ENCODE measurements at regions not wholly inside any gene's neighbourhood (a gene's known extent, or its start where the extent isn't known, plus 50 kb on each side); places are given as distances from the start of the nearest gene placed in this dataset.
"Not testable (repeated sequence)": the region's sequence is repeated elsewhere in the genome, so short reads cannot be mapped to it uniquely, and the experiment has no call there.

- no peak overlapping the region for H3K4me3 ChIP-seq (ENCODE audit: low read length)
- H3K27me3 ChIP-seq (ENCODE audit: insufficient read depth, low read length): no peaks in the 10 kb centered on the region
- no peaks in the 10 kb centered on the region for H3K9me3 ChIP-seq (ENCODE audit: insufficient read depth, low read depth, low read length)
- H3K4me1 ChIP-seq (ENCODE audit: insufficient read depth, low read length): no peaks in the 10 kb centered on the region
- no peaks in the 10 kb centered on the region for H3K36me3 ChIP-seq (ENCODE audit: insufficient read depth, low read length)
- H3K9ac ChIP-seq (ENCODE audit: low read depth, low read length): no peak overlapping the region
- H3K27ac ChIP-seq (ENCODE audit: low read depth, low read length): no peak overlapping the region
Observed at GRCh38 chr3:21934591-21934990, 183.6 kb upstream of the ZNF385D start.

GRCh38 chr3:21936207-21936606 lies 185.2 kb upstream of the ZNF385D start:
- no peaks in the 10 kb centered on the region for H3K9me3 ChIP-seq (ENCODE audit: insufficient read depth, low read depth, low read length)
- no CpG with 5 or more reads among the region's 2 CpGs for WGBS
- H3K9ac ChIP-seq (ENCODE audit: low read depth, low read length): no peak overlapping the region
- H3K27ac ChIP-seq (ENCODE audit: low read depth, low read length): no peak overlapping the region
- H3K36me3 ChIP-seq (ENCODE audit: insufficient read depth, low read length): no peaks in the 10 kb centered on the region
- no peaks in the 10 kb centered on the region for H3K4me1 ChIP-seq (ENCODE audit: insufficient read depth, low read length)
- H3K4me3 ChIP-seq (ENCODE audit: low read length): no peak overlapping the region
- no peaks in the 10 kb centered on the region for H3K27me3 ChIP-seq (ENCODE audit: insufficient read depth, low read length)

GRCh38 chr3:21938267-21938681 lies 187.3 kb upstream of the ZNF385D start:
- Histone ChIP-seq H3K9me3 (ENCODE audit: insufficient read depth, low read depth, low read length) (no peaks in the 10 kb centered on the region), H3K9ac (ENCODE audit: low read depth, low read length) (no peak overlapping the region), H3K4me3 (ENCODE audit: low read length) (no peak overlapping the region), H3K27me3 (ENCODE audit: insufficient read depth, low read length) (no peaks in the 10 kb centered on the region), H3K27ac (ENCODE audit: low read depth, low read length) (no peak overlapping the region), H3K4me1 (ENCODE audit: insufficient read depth, low read length) (no peaks in the 10 kb centered on the region), H3K36me3 (ENCODE audit: insufficient read depth, low read length) (no peaks in the 10 kb centered on the region)
- 95% methylated on average over 5 of the region's 5 CpGs for WGBS

GRCh38 chr3:21942328-21942727 lies 191.3 kb upstream of the ZNF385D start:
- Histone ChIP-seq H3K4me1 (ENCODE audit: insufficient read depth, low read length) (peaks cover 10% of the 10 kb centered on the region; the same call in 1 of the 2 replicates), H3K36me3 (ENCODE audit: insufficient read depth, low read length) (no peaks in the 10 kb centered on the region), H3K27ac (ENCODE audit: low read depth, low read length) (no peak overlapping the region), H3K9me3 (ENCODE audit: insufficient read depth, low read depth, low read length) (no peaks in the 10 kb centered on the region), H3K4me3 (ENCODE audit: low read length) (no peak overlapping the region), H3K9ac (ENCODE audit: low read depth, low read length) (no peak overlapping the region), H3K27me3 (ENCODE audit: insufficient read depth, low read length) (no peaks in the 10 kb centered on the region)
- WGBS: 94% methylated on average over 6 of the region's 6 CpGs

GRCh38 chr3:21944251-21944650 lies 193.2 kb upstream of the ZNF385D start:
- H3K27me3 ChIP-seq (ENCODE audit: insufficient read depth, low read length): no peaks in the 10 kb centered on the region
- 92% methylated on average over 5 of the region's 6 CpGs for WGBS
- H3K4me1 ChIP-seq (ENCODE audit: insufficient read depth, low read length): peaks cover 10% of the 10 kb centered on the region; the same call in 1 of the 2 replicates
- H3K27ac ChIP-seq (ENCODE audit: low read depth, low read length): no peak overlapping the region
- no peaks in the 10 kb centered on the region for H3K9me3 ChIP-seq (ENCODE audit: insufficient read depth, low read depth, low read length)
- H3K4me3 ChIP-seq (ENCODE audit: low read length): no peak overlapping the region
- H3K36me3 ChIP-seq (ENCODE audit: insufficient read depth, low read length): no peaks in the 10 kb centered on the region
- no peak overlapping the region for H3K9ac ChIP-seq (ENCODE audit: low read depth, low read length)

- Histone ChIP-seq H3K27ac (ENCODE audit: low read depth, low read length) (no peak overlapping the region), H3K27me3 (ENCODE audit: insufficient read depth, low read length) (no peaks in the 10 kb centered on the region), H3K9me3 (ENCODE audit: insufficient read depth, low read depth, low read length) (no peaks in the 10 kb centered on the region), H3K9ac (ENCODE audit: low read depth, low read length) (no peak overlapping the region), H3K4me1 (ENCODE audit: insufficient read depth, low read length) (no peaks in the 10 kb centered on the region), H3K4me3 (ENCODE audit: low read length) (no peak overlapping the region), H3K36me3 (ENCODE audit: insufficient read depth, low read length) (no peaks in the 10 kb centered on the region)
- WGBS: 98% methylated on average over 3 of the region's 3 CpGs
Observed at GRCh38 chr3:21952856-21953255, 201.8 kb upstream of the ZNF385D start.

- no peak overlapping the region for H3K27ac ChIP-seq (ENCODE audit: low read depth, low read length)
- no peaks in the 10 kb centered on the region for H3K9me3 ChIP-seq (ENCODE audit: insufficient read depth, low read depth, low read length)
- H3K4me3 ChIP-seq (ENCODE audit: low read length): no peak overlapping the region
- WGBS: 92% methylated on average over 2 of the region's 2 CpGs
- no peaks in the 10 kb centered on the region for H3K27me3 ChIP-seq (ENCODE audit: insufficient read depth, low read length)
- no peaks in the 10 kb centered on the region for H3K4me1 ChIP-seq (ENCODE audit: insufficient read depth, low read length)
- no peak overlapping the region for H3K9ac ChIP-seq (ENCODE audit: low read depth, low read length)
- no peaks in the 10 kb centered on the region for H3K36me3 ChIP-seq (ENCODE audit: insufficient read depth, low read length)
Observed at GRCh38 chr3:21954709-21955108, 203.7 kb upstream of the ZNF385D start.

GRCh38 chr3:21955406-21955805 lies 204.4 kb upstream of the ZNF385D start:
- Histone ChIP-seq H3K36me3 (ENCODE audit: insufficient read depth, low read length) (no peaks in the 10 kb centered on the region), H3K4me3 (ENCODE audit: low read length) (no peak overlapping the region), H3K27ac (ENCODE audit: low read depth, low read length) (no peak overlapping the region), H3K4me1 (ENCODE audit: insufficient read depth, low read length) (no peaks in the 10 kb centered on the region), H3K27me3 (ENCODE audit: insufficient read depth, low read length) (no peaks in the 10 kb centered on the region), H3K9ac (ENCODE audit: low read depth, low read length) (no peak overlapping the region), H3K9me3 (ENCODE audit: insufficient read depth, low read depth, low read length) (no peaks in the 10 kb centered on the region)
- 100% methylated on average over 1 of the region's 2 CpGs for WGBS

GRCh38 chr3:21960033-21960432 lies 209.0 kb upstream of the ZNF385D start:
- no peaks in the 10 kb centered on the region for H3K27me3 ChIP-seq (ENCODE audit: insufficient read depth, low read length)
- H3K4me3 ChIP-seq (ENCODE audit: low read length): no peak overlapping the region
- no peaks in the 10 kb centered on the region for H3K4me1 ChIP-seq (ENCODE audit: insufficient read depth, low read length)
- no peak overlapping the region for H3K27ac ChIP-seq (ENCODE audit: low read depth, low read length)
- no peaks in the 10 kb centered on the region for H3K36me3 ChIP-seq (ENCODE audit: insufficient read depth, low read length)
- H3K9me3 ChIP-seq (ENCODE audit: insufficient read depth, low read depth, low read length): no peaks in the 10 kb centered on the region
- no peak overlapping the region for H3K9ac ChIP-seq (ENCODE audit: low read depth, low read length)
- 0% methylated on average over 1 of the region's 1 CpG for WGBS

GRCh38 chr3:21962456-21962855 lies 211.4 kb upstream of the ZNF385D start:
- Histone ChIP-seq H3K4me1 (ENCODE audit: insufficient read depth, low read length) (no peaks in the 10 kb centered on the region), H3K9ac (ENCODE audit: low read depth, low read length) (no peak overlapping the region), H3K27ac (ENCODE audit: low read depth, low read length) (no peak overlapping the region), H3K27me3 (ENCODE audit: insufficient read depth, low read length) (no peaks in the 10 kb centered on the region), H3K9me3 (ENCODE audit: insufficient read depth, low read depth, low read length) (no peaks in the 10 kb centered on the region), H3K36me3 (ENCODE audit: insufficient read depth, low read length) (no peaks in the 10 kb centered on the region), H3K4me3 (ENCODE audit: low read length) (no peak overlapping the region)
- WGBS: no CpG with 5 or more reads among the region's 1 CpG

- H3K9me3 ChIP-seq (ENCODE audit: insufficient read depth, low read depth, low read length); H3K36me3 ChIP-seq (ENCODE audit: insufficient read depth, low read length); H3K27ac ChIP-seq (ENCODE audit: low read depth, low read length); H3K27me3 ChIP-seq (ENCODE audit: insufficient read depth, low read length); H3K9ac ChIP-seq (ENCODE audit: low read depth, low read length); H3K4me3 ChIP-seq (ENCODE audit: low read length); H3K4me1 ChIP-seq (ENCODE audit: insufficient read depth, low read length): not testable (repeated sequence)
- WGBS: 93% methylated on average over 8 of the region's 8 CpGs
Observed at GRCh38 chr3:21966457-21966856, 215.4 kb upstream of the ZNF385D start.

GRCh38 chr3:21979706-21980105 lies 228.7 kb upstream of the ZNF385D start:
- Histone ChIP-seq H3K9ac (ENCODE audit: low read depth, low read length) (no peak overlapping the region), H3K9me3 (ENCODE audit: insufficient read depth, low read depth, low read length) (no peaks in the 10 kb centered on the region), H3K4me1 (ENCODE audit: insufficient read depth, low read length) (no peaks in the 10 kb centered on the region), H3K36me3 (ENCODE audit: insufficient read depth, low read length) (no peaks in the 10 kb centered on the region), H3K27me3 (ENCODE audit: insufficient read depth, low read length) (no peaks in the 10 kb centered on the region), H3K27ac (ENCODE audit: low read depth, low read length) (no peak overlapping the region), H3K4me3 (ENCODE audit: low read length) (no peak overlapping the region)
- WGBS: 93% methylated on average over 1 of the region's 1 CpG
